ENCODE measurements at regions not wholly inside any gene's neighbourhood (a gene's known extent, or its start where the extent isn't known, plus 50 kb on each side); places are given as distances from the start of the nearest gene placed in this dataset.

- TF ChIP-seq CTCF (IDR thresholded peaks at IDR 0.05): no peak
- TF ChIP-seq POLR2A (IDR thresholded peaks at IDR 0.05): no peak
These were observed 196.2 kb upstream of the PRDM1 start for GRCh38 chr6:105889902-105890301.

Data from body of pancreas (tissue), 4 donors.